Astrocyte (in vitro differentiated cells and primary cell): ENCODE measurements at regions not wholly inside any gene's neighbourhood (a gene's known extent, or its start where the extent isn't known, plus 50 kb on each side); places are given as distances from the start of the nearest gene placed in this dataset.

ENCODE experiments used
- CTCF ChIP-seq: IDR thresholded peaks from 2 replicates; pipeline ENCODE4 v1.5.1; 2011; ENCODE audit warnings: low read depth, mild to moderate bottlenecking, inconsistent platforms, low read length, moderate library complexity; ENCODE audit not compliant: insufficient read depth
- EZH2 ChIP-seq: IDR thresholded peaks from 2 replicates; pipeline ENCODE4 v1.6.1; 2012; ENCODE audit warnings: mild to moderate bottlenecking, low read length, inconsistent platforms; ENCODE audit not compliant: insufficient read depth

- TF ChIP-seq EZH2 (no peak), CTCF (no peak)
These were observed 65.5 kb upstream of the CLINT1 start for GRCh38 chr5:157924490-157924889.
